Trophoblast cell (in vitro differentiated cells and primary cell): ENCODE measurements at regions not wholly inside any gene's neighbourhood (a gene's known extent, or its start where the extent isn't known, plus 50 kb on each side); places are given as distances from the start of the nearest gene placed in this dataset.

Source experiments
- DNase-seq, 2 donors: peaks; one replicate each; pipeline ENCODE4 v3.0.0-alpha.2; 2016
- H2AFZ ChIP-seq: 2 replicates; pipeline ENCODE4 v1.6.1; 2013; ENCODE audit warnings: low read length, moderate library complexity, mild to moderate bottlenecking; ENCODE audit not compliant: insufficient read depth, poor library complexity
- H2AK5ac ChIP-seq: 2 replicates; pipeline ENCODE4 v1.6.1; 2013; ENCODE audit warnings: mild to moderate bottlenecking, low read length
- H2BK120ac ChIP-seq: 2 replicates; pipeline ENCODE4 v1.6.1; 2013; ENCODE audit warnings: low read length, mild to moderate bottlenecking, moderate library complexity; ENCODE audit not compliant: insufficient read depth, poor library complexity
- H2BK12ac ChIP-seq: 2 replicates; pipeline ENCODE4 v1.6.1; 2013; ENCODE audit warnings: mild to moderate bottlenecking, low read length, moderate library complexity
- H2BK5ac ChIP-seq: 2 replicates; pipeline ENCODE4 v1.6.1; 2013; ENCODE audit warnings: low read length, low read depth, moderate library complexity, mild to moderate bottlenecking; ENCODE audit not compliant: poor library complexity
- H3K14ac ChIP-seq: 2 replicates; pipeline ENCODE4 v1.6.1; 2013; ENCODE audit warnings: mild to moderate bottlenecking, low read length
- H3K18ac ChIP-seq: 2 replicates; pipeline ENCODE4 v1.6.1; 2013; ENCODE audit warnings: mild to moderate bottlenecking, low read length
- H3K23ac ChIP-seq: 2 replicates; pipeline ENCODE4 v1.6.1; 2013; ENCODE audit warnings: low read length
- H3K27ac ChIP-seq: 2 replicates; pipeline ENCODE4 v1.5.1; 2013; ENCODE audit warnings: low read depth, mild to moderate bottlenecking, inconsistent platforms, low read length, moderate library complexity
- H3K27me3 ChIP-seq: 2 replicates; pipeline ENCODE4 v1.6.1; 2013; ENCODE audit warnings: inconsistent platforms, mild to moderate bottlenecking, low read length, moderate library complexity; ENCODE audit not compliant: insufficient read depth
- H3K36me3 ChIP-seq, 2 experiments: 1 replicate in 1 of 2; 2 replicates in 1 of 2; pipeline ENCODE4 v1.6.1; 2013; ENCODE audit warnings: low read length in 2 of 2, mild to moderate bottlenecking in 2 of 2, moderate library complexity in 1 of 2; ENCODE audit not compliant: insufficient read depth in 2 of 2, control insufficient read depth in 1 of 2
- H3K4ac ChIP-seq: 2 replicates; pipeline ENCODE4 v1.6.1; 2013; ENCODE audit warnings: low read depth, mild to moderate bottlenecking, low read length, moderate library complexity
- H3K4me1 ChIP-seq, 2 experiments: 1 replicate in 1 of 2; 2 replicates in 1 of 2; pipeline ENCODE4 v1.6.1; 2013; ENCODE audit warnings: low read length in 2 of 2, mild to moderate bottlenecking in 2 of 2, moderate library complexity in 1 of 2; ENCODE audit not compliant: insufficient read depth in 2 of 2, control insufficient read depth in 1 of 2
- H3K4me2 ChIP-seq: 2 replicates; pipeline ENCODE4 v1.6.1; 2013; ENCODE audit warnings: inconsistent platforms, mild to moderate bottlenecking, low read length, moderate library complexity
- H3K4me3 ChIP-seq: 2 replicates; pipeline ENCODE4 v1.5.1; 2013; ENCODE audit warnings: mild to moderate bottlenecking, low read depth, low read length, inconsistent platforms
- H3K79me1 ChIP-seq: one replicate; pipeline ENCODE4 v1.6.1; 2013; ENCODE audit warnings: low read length
- H3K79me2 ChIP-seq: 2 replicates; pipeline ENCODE4 v1.6.1; 2013; ENCODE audit warnings: low read length, mild to moderate bottlenecking; ENCODE audit not compliant: control insufficient read depth, insufficient read depth, poor library complexity
- H3K9ac ChIP-seq: 2 replicates; pipeline ENCODE4 v1.6.1; 2013; ENCODE audit warnings: mild to moderate bottlenecking, low read length
- H3K9me3 ChIP-seq: 2 replicates; pipeline ENCODE4 v1.6.1; 2013; ENCODE audit warnings: low read depth, mild to moderate bottlenecking, control low read depth, inconsistent platforms, low read length; ENCODE audit not compliant: insufficient read depth
- H4K12ac ChIP-seq: 2 replicates; pipeline ENCODE4 v1.6.1; 2013; ENCODE audit warnings: low read depth, mild to moderate bottlenecking, low read length, moderate library complexity
- H4K8ac ChIP-seq: 2 replicates; pipeline ENCODE4 v1.6.1; 2013; ENCODE audit warnings: low read depth, mild to moderate bottlenecking, low read length, moderate library complexity
- H4K91ac ChIP-seq: one replicate; pipeline ENCODE4 v1.6.1; 2013; ENCODE audit warnings: low read depth, mild to moderate bottlenecking, low read length, moderate library complexity
- WGBS: extraction: QIAGEN DNeasy Blood & Tissue Kit; methylation state at CpG from one replicate; pipeline ENCODE4 v1.1.7; 2013; ENCODE audit warnings: missing lambda C conversion rate; ENCODE audit not compliant: insufficient read length, insufficient coverage; ENCODE audit errors: extremely low coverage; 5-methylcytosine and 5-hydroxymethylcytosine counted together

- Histone ChIP-seq H4K91ac (no peak overlapping the region), H2BK12ac (no peak overlapping the region), H3K36me3 (no peaks in the 10 kb centered on the region), H4K12ac (no peak overlapping the region), H3K79me1 (no peaks in the 10 kb centered on the region), H3K4me1 (peaks cover 2% of the 10 kb centered on the region in 2 experiments), H3K9me3 (no peaks in the 10 kb centered on the region), H3K27ac (no peak overlapping the region), H3K4me2 (no peak overlapping the region), H2BK120ac (no peak overlapping the region), H2BK5ac (no peak overlapping the region), H4K8ac (no peak overlapping the region), H3K9ac (no peak overlapping the region), H3K18ac (no peak overlapping the region), H3K4me3 (no peak overlapping the region), H3K14ac (no peak overlapping the region), H2AK5ac (no peak overlapping the region), H2AFZ (no peak overlapping the region), H3K4ac (no peak overlapping the region), H3K27me3 (no peaks in the 10 kb centered on the region), H3K79me2 (no peaks in the 10 kb centered on the region), H3K23ac (no peak overlapping the region)
- DNase-seq: peak in 1 of 2 donors; percentile 26
- no CpG with 5 or more reads among the region's 3 CpGs for WGBS
These were observed 75.0 kb downstream of the FAT4 start for GRCh38 chr4:125389713-125390112.

DNA sequence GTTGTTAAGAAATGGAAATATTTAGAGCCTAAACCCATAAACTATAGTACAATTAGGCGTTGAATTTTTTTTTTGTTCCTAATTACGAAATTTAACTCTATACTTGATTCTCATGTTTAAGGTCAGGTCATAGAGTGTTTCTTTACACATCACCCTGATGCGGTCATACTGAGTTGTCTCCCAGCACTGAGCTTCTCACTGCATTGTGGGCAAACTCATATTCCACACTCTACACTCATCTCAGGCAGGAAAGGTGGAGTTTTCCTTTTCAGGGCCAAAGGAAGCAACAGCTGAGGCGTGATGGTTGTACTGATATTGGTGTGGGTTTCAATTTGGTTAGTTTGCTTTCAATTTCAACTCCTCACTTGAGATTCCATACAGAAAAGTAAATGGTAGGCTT, 75.4 kb downstream of the FAT4 start:
- H3K9ac ChIP-seq: no peak overlapping the region
- no peak overlapping the region for H2AFZ ChIP-seq
- no peak overlapping the region for H3K18ac ChIP-seq
- H4K8ac ChIP-seq: no peak overlapping the region
- H3K4me1 ChIP-seq: peaks cover 2% of the 10 kb centered on the region in 2 experiments
- H2BK120ac ChIP-seq: no peak overlapping the region
- H2BK5ac ChIP-seq: no peak overlapping the region
- no peaks in the 10 kb centered on the region for H3K36me3 ChIP-seq
- H3K23ac ChIP-seq: no peak overlapping the region
- no peaks in the 10 kb centered on the region for H3K9me3 ChIP-seq
- no peak overlapping the region for H3K14ac ChIP-seq
- no peak overlapping the region for H3K4me2 ChIP-seq
- no peak overlapping the region for H2BK12ac ChIP-seq
- no peaks in the 10 kb centered on the region for H3K79me1 ChIP-seq
- H3K4ac ChIP-seq: no peak overlapping the region
- no CpG with 5 or more reads among the region's 4 CpGs for WGBS
- H3K27ac ChIP-seq: no peak overlapping the region
- no peak overlapping the region for H4K91ac ChIP-seq
- no peaks in the 10 kb centered on the region for H3K79me2 ChIP-seq
- no peak overlapping the region for H4K12ac ChIP-seq
- H3K4me3 ChIP-seq: no peak overlapping the region
- no peak for DNase-seq
- H2AK5ac ChIP-seq: no peak overlapping the region
- H3K27me3 ChIP-seq: no peaks in the 10 kb centered on the region

DNA sequence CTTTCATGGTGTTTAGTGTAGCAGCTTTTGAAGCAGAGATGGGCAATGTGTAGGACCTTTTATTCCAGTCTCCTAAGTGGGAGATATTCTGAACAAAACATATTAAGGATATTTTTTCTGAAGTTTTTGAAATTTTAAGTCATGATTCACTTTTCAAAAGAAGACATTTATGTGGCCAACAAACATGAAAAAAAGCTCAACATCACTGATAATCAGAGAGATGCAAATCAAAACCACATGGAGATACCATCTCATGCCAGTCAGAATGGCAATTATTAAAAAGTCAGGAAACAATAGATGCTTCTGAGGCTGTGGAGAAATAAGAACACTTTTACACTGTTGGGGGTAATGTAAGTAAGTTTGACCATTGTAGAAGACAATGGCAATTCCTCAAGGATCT, 76.0 kb downstream of the FAT4 start:
- no peak overlapping the region for H2BK120ac ChIP-seq
- H3K23ac ChIP-seq: no peak overlapping the region
- no peak overlapping the region for H4K91ac ChIP-seq
- H2BK5ac ChIP-seq: no peak overlapping the region
- no peak overlapping the region for H3K18ac ChIP-seq
- no peak overlapping the region for H3K4me3 ChIP-seq
- no peak overlapping the region for H2AK5ac ChIP-seq
- H3K79me2 ChIP-seq: no peaks in the 10 kb centered on the region
- H2AFZ ChIP-seq: no peak overlapping the region
- no peaks in the 10 kb centered on the region for H3K9me3 ChIP-seq
- no peaks in the 10 kb centered on the region for H3K27me3 ChIP-seq
- H3K14ac ChIP-seq: no peak overlapping the region
- H4K8ac ChIP-seq: no peak overlapping the region
- H3K4me1 ChIP-seq: peaks cover 2% of the 10 kb centered on the region in 2 experiments
- no peak overlapping the region for H3K4ac ChIP-seq
- no peak overlapping the region for H3K4me2 ChIP-seq
- H2BK12ac ChIP-seq: no peak overlapping the region
- H4K12ac ChIP-seq: no peak overlapping the region
- H3K27ac ChIP-seq: no peak overlapping the region
- H3K79me1 ChIP-seq: no peaks in the 10 kb centered on the region
- H3K9ac ChIP-seq: no peak overlapping the region
- DNase-seq: no peak
- no peaks in the 10 kb centered on the region for H3K36me3 ChIP-seq

DNA sequence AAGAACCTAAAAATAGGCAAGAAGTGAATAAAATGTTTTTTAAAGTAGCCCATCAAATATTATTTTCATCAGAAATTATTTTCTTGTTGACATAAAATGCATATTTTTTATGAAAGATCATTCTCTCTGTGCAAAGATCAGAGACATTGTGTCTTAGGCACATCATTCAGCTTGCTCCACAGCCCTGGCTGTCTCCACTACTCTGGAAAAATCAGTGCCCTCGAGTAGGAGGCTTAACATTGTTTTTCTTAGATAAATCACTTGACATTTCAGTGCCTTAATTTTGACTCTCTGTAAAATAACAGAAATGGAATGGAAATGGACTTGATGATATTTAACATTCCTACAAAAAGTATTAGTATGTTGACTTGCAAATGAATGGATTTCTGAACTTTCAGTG, 77.9 kb downstream of the FAT4 start:
- Histone ChIP-seq H3K79me2 (no peaks in the 10 kb centered on the region), H3K9me3 (no peaks in the 10 kb centered on the region), H3K27ac (no peak overlapping the region), H3K27me3 (no peaks in the 10 kb centered on the region), H2AK5ac (no peak overlapping the region), H2AFZ (no peak overlapping the region), H3K36me3 (no peaks in the 10 kb centered on the region), H3K4me1 (peaks cover 2% of the 10 kb centered on the region in 2 experiments), H4K91ac (no peak overlapping the region), H3K14ac (no peak overlapping the region), H2BK12ac (no peak overlapping the region), H2BK5ac (no peak overlapping the region), H3K18ac (no peak overlapping the region), H3K4me3 (no peak overlapping the region), H3K79me1 (no peaks in the 10 kb centered on the region), H4K12ac (no peak overlapping the region), H4K8ac (no peak overlapping the region), H3K9ac (no peak overlapping the region), H3K4me2 (no peak overlapping the region), H2BK120ac (no peak overlapping the region), H3K23ac (no peak overlapping the region), H3K4ac (no peak overlapping the region)
- no CpG with 5 or more reads among the region's 1 CpG for WGBS
- DNase-seq: no peak
